GM18499 (cell line): ENCODE measurements at regions not wholly inside any gene's neighbourhood (a gene's known extent, or its start where the extent isn't known, plus 50 kb on each side); places are given as distances from the start of the nearest gene placed in this dataset.
"Not testable (repeated sequence)": the region's sequence is repeated elsewhere in the genome, so short reads cannot be mapped to it uniquely, and the experiment has no call there.

Experiments used
- ATAC-seq: cut with Tn5 transposase; IDR thresholded peaks from one replicate; pipeline ENCODE4 v1.9.1; 2021; ENCODE audit warnings: moderate number of reproducible peaks; ENCODE audit not compliant: insufficient read depth, unreplicated experiment

GRCh38 chr1:90864681-90865080 is 147.6 kb upstream of the BARHL2 start:
- ATAC-seq = no peak

GRCh38 chr1:90862782-90863181 is 145.7 kb upstream of the BARHL2 start:
- no peak for ATAC-seq

GRCh38 chr1:90861421-90861820 is 144.3 kb upstream of the BARHL2 start:
- ATAC-seq = not testable (repeated sequence)

- no peak for ATAC-seq
Measured at GRCh38 chr1:90856463-90857007, 139.4 kb upstream of the BARHL2 start.

GRCh38 chr1:90854397-90854924 is 137.4 kb upstream of the BARHL2 start:
- no peak for ATAC-seq

- no peak for ATAC-seq
Measured at GRCh38 chr1:90851711-90852050, 134.6 kb upstream of the BARHL2 start.

GRCh38 chr1:90850898-90851710 is 134.0 kb upstream of the BARHL2 start:
- ATAC-seq = peak; percentile 71

GRCh38 chr1:90850181-90850897 is 133.2 kb upstream of the BARHL2 start:
- no peak for ATAC-seq

- ATAC-seq = no peak
Measured at GRCh38 chr1:90841473-90841872, 124.4 kb upstream of the BARHL2 start.

GRCh38 chr1:90840352-90840751 is 123.2 kb upstream of the BARHL2 start:
- no peak for ATAC-seq

GRCh38 chr1:90839323-90839722 is 122.2 kb upstream of the BARHL2 start:
- ATAC-seq = no peak

- ATAC-seq = no peak
Measured at GRCh38 chr1:90838720-90839119, 121.6 kb upstream of the BARHL2 start.

GRCh38 chr1:90837420-90837819 is 120.3 kb upstream of the BARHL2 start:
- no peak for ATAC-seq

- no peak for ATAC-seq
Measured at GRCh38 chr1:90836345-90836679, 119.2 kb upstream of the BARHL2 start.

- no peak for ATAC-seq
Measured at GRCh38 chr1:90835661-90836344, 118.7 kb upstream of the BARHL2 start.

GRCh38 chr1:90834886-90835660 is 118.0 kb upstream of the BARHL2 start:
- no peak for ATAC-seq

- no peak for ATAC-seq
Measured at GRCh38 chr1:90834354-90834885, 117.3 kb upstream of the BARHL2 start.

- ATAC-seq = no peak
Measured at GRCh38 chr1:90833466-90834110, 116.5 kb upstream of the BARHL2 start.

GRCh38 chr1:90831910-90832309 is 114.8 kb upstream of the BARHL2 start:
- no peak for ATAC-seq
